ENCODE measurements at regions not wholly inside any gene's neighbourhood (a gene's known extent, or its start where the extent isn't known, plus 50 kb on each side); places are given as distances from the start of the nearest gene placed in this dataset.
"Not testable (repeated sequence)": the region's sequence is repeated elsewhere in the genome, so short reads cannot be mapped to it uniquely, and the experiment has no call there.

DNA sequence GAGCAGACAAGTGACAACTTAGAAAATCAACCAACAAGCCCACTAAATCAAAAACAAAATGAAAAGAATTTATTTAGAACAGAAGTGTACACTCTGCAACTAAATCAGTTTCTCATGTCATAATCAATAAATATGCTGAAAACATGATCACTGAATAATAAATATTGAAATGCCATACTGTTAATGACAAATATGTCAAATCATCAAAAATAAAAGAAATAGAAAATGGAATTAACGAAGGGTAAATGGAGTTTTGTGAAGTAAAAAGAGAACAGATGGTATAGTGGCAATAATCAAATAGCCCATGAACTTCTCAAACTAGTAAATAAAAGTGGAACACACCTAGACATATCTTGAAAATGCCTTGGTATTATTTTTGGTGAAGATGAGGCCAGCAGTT, 744.9 kb downstream of the TAF11L14 start:
- no peak for DNase-seq

DNA sequence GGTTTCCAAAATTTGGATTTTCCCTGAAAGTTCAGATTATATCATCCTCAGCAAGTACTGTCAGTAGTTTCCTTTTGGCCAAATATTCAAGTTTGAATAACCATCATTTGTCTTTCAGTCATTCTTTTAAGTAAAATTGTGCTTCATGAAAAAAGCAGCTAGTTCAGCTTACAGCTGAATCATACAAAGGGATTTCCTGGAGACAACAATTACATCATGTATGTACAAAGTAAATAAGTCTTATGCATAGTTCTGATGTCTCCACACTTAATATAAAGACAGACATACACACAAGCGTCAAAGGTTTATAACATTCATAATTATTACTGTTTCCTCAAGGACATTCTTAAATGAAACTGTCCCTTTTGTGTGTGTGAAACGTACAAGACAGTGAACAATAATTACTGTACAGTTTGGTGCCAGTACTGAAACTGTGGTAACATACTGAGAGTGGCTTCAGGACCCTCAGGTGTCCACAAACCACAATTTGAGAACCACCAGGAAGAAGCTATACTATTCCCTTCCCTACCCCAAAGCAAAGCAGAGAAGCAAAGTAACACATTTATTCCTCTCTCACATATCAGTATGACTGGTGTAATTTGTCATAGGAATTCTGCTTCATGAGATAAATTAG, 746.6 kb downstream of the TAF11L14 start:
- no peak for DNase-seq

DNA sequence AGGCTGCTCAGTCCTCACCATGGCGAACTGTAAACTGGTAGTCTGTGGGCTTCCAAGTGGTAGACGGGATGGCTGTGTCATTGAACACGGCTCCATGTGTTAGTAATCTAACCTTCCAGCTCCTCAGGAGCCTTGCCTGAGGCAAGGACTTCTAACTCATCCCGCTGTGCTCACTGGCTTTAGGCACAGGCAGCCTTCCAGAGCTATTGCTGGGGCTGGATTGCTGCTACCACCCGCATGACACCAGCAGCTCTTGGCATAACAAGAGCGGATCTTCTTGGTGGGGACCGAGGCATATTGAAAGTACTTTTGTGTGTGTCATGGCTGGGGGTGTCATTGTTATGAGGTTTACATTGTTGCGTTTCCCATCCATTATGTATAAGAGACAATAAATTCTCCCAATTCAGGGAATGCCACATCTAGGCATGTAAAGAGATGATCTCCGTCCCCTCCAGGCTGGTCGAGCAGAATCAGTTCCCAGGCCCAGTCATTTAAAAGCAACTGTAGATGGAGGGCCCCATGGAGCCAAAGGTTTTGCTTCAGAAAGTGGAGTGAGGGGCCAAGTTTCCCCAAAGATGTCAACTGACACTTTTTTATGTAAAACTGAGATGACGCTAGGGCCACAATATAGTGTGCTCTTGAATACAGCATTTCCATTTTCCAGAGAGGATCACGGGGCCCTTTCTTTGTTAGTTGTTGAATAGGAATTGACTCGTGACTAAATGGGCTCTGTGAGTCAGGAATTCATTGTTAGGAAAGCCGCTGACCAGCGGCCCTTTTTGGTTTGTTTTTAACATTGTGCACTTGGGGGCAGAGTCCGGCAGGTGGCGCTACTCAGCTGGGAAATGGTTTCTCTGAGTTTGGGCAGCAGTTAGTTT, 759.5 kb downstream of the TAF11L14 start:
- DNase-seq = peak; percentile 23

DNA sequence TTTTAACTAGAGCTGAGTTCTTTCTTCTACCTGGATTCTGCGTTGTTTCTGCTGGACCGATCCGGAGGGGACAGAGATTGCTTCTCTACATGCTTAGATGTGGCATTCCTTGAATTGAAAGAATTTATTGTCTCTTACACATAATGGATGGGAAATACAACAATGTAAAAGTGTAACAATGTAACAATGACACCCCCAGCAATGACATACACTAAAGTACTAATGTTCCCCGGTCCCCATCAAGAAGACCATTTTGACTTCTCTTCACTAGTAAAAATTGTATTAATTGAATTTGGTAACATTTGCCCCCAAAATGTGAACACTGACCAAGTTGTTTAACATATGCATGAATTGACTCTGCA, 760.2 kb downstream of the TAF11L14 start:
- no peak for DNase-seq

- no peak for DNase-seq
These were observed 761.2 kb downstream of the TAF11L14 start for GRCh38 chr5:18395126-18396110.

DNA sequence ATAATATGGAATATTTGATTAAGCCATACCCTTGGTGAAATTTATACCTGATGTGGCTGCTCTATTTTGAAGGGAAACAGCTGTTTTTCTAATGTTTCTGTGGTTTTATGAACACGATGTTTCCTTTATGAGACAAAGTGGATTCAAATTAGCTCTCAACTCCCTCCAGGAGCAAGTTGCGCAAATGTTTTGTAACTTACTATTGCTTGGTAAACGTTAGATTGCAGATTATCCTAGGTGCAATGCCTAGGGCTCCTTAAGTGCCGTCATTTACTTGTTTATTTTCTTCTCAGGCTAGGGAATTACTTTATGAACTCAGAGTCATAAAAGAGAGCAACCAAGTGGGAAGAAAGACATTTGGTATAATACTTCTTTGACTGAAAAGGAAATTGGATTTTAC, 763.1 kb downstream of the TAF11L14 start:
- no peak for DNase-seq

GRCh38 chr5:18397891-18398290, 763.6 kb downstream of the TAF11L14 start:
- no peak for DNase-seq

DNA sequence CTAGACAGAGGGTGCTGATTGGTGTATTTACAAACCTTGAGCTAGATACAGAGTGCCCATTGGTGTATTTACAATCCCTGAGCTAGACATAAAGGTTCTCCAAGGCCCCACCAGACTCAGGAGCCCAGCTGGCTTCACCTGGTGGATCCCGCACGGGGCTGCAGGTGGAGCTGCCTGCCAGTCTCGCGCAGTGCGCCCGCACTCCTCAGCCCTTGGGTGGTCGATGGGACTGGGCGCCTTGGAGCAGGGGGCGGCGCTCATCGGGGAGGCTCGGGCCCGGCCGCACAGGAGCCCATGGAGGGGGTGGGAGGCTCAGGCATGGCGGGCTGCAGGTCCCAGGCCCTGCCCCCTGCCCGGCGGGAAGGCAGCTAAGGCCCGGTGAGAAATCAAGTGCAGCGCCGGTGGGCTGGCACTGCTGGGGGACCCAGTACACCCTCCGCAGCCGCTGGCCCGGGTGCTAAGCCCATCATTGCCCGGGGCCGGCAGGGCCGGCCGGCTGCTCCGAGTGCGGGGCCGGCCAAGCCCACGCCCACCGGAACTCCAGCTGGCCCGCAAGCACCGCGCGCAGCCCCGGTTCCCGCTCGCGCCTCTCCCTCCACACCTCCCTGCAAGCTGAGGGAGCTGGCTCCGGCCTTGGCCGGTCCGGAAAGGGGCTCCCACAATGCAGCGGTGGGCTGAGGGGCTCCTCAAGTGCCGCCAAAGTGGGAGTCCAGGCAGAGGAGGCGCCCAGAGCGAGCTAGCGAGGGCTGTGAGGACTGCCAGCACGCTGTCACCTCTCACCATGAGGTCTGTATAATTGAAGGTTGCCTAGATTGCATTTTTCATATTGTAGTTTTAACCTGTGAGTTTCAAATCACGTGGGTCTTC, 765.4 kb downstream of the TAF11L14 start:
- not testable (repeated sequence) for DNase-seq

DNA sequence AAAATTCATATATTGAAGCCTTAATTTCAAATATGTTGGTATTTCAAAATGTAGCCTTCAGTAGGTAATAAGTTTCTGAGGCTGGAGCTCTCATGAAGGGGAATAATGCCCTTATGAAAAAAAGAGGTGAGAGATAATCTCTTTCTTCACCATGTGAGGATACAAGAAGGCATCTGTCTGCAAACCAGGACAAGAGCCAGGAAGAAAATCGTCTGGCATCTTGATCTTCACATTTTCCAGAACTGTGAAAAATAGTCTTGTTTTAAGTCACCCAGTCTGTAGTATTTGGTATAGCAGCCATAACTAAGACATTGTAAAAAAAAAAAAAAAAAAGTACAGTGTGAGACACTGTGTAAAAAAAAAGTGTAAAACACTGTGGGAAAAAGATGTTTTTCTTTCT, 768.9 kb downstream of the TAF11L14 start:
- DNase-seq = no peak

GRCh38 chr5:18403941-18404438, 769.7 kb downstream of the TAF11L14 start:
- no peak for DNase-seq

DNA sequence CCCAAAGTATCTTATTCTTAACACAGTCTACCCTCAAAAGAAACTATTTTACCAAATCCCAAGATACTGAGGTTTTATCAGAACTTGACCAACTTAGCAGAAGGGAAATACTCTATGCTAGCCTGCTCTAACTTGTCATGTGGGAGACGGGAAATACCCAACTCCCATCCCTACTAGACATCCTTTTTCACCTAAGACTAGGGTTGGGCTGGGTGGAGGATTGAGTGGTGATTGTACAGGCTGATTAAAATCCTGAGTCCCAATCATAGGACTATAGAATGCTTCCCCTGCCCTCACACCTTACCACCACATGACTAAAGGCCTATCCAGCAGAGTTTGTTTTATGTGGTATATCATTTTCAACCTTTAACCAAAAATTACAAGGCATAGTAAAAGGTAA, 786.5 kb downstream of the TAF11L14 start:
- DNase-seq = no peak

- peak; percentile 6 for DNase-seq
These were observed 799.1 kb downstream of the TAF11L14 start for GRCh38 chr5:18433336-18433735.

- no peak for DNase-seq
These were observed 803.9 kb downstream of the TAF11L14 start for GRCh38 chr5:18438126-18438525.

DNA sequence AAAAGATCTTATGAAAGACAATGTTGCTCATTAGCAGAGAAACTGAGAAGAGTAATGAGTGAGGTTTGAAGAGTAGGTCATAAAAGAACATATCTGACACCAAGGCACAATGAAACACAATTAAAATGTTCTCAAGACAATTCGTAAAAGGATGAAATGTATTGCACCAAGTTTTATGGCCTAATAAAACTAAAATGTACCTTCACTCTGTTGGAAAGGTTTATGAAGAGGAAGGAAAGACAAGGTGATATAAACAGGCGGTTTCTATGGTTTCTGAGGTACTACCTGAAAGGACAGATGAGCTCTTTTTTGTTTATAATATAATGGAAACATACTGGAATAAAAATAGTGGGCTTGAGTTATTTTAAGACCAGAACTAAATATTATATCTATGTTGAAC, 821.3 kb downstream of the TAF11L14 start:
- no peak for DNase-seq

GRCh38 chr5:18457255-18457654, 823.0 kb downstream of the TAF11L14 start:
- DNase-seq = no peak

DNA sequence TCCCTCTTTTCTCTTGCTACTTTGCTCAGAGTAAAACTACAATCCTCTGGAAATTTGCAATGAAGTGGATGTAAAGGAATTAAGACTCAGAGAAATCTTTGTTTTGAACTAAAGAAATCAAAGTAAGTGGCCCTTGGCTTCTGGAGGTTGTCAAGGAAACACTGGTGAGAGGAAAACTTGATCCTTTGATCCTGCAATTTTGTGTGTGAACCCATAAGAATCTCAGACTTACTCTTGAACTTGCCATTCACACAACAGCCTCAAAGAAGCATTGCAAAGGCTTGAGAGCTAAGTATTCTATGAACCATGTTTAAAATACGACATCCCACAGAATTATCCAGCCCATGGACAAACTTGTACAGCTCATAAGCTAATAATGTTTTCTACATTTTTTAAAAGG, 827.5 kb downstream of the TAF11L14 start:
- no peak for DNase-seq

DNA sequence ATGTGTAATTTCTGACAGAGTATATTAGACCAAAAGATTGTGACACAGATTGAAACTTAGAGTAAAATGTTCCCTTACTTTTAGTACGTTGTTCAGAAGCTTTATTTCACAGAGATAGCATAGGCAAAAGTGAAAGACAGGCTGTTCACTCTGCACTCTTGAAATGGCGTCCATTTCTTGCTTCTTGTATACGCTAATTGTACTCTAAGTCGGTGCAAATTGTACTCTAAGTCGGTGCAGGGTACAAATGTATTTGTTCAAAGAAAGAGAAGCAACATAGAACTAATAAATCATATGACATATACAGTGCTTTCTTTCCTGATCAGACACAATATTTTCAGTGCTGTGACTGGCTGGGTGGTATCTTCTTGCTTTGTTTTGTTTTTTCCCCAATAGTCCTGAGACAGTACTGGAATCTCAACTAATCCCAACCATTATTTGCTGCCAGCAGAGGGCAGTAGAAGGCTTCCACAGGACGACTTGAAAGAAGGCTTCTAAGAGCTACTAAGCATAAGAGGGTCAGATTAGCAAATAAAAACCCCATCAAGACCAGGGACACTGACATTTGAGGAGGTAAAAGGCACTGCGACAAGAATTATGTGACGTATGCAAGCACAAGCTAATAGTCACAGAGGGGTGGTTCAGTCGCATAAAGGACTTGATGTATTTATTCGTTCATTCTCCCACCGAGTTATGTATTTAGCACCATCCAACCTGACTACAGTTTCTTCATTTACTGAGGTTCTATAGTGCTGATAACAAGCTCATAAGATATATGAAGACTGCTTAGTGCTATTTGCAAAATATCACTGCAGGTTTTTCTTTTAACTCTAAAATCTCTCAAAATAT, 831.8 kb downstream of the TAF11L14 start:
- DNase-seq = peak; percentile 49

DNA sequence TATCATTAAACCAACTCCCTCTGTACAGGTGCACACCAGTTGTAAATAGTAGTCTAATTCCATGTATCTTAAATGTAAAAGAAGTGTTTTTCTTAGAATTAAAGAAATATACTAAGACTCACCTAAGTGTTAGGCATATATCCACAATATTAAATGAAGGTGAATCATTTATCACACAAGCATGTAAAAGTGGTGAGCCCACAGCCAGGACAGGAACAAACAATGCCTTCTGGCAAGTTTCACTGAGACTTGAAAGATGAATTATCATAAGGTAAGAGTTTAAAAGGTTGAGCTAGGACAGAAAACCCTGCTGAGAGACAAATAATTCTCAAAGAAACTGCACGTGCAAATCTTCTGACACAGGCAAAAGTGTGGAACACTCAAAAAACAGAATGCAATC, 832.5 kb downstream of the TAF11L14 start:
- DNase-seq = no peak

GRCh38 chr5:18471791-18472190, 837.5 kb downstream of the TAF11L14 start:
- DNase-seq = not testable (repeated sequence)

DNA sequence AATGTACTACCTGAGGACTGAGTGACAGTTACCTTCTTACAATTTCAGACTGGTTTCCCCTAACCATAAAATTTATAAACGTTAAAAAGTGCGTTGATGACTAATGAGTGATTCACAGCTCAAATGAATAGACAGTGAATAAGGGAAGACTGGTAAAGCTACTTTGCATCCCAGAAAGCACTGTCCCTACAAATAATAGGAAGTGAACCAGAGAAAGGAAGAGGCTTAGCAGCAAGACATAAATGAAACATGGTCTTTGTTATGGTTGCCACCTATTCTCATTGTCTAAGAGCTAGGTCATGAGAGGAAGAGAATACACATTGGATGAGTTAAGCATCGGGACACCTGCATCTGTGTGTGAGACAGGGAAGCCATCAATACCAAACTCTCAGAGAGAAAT, 849.2 kb downstream of the TAF11L14 start:
- DNase-seq = no peak

DNA sequence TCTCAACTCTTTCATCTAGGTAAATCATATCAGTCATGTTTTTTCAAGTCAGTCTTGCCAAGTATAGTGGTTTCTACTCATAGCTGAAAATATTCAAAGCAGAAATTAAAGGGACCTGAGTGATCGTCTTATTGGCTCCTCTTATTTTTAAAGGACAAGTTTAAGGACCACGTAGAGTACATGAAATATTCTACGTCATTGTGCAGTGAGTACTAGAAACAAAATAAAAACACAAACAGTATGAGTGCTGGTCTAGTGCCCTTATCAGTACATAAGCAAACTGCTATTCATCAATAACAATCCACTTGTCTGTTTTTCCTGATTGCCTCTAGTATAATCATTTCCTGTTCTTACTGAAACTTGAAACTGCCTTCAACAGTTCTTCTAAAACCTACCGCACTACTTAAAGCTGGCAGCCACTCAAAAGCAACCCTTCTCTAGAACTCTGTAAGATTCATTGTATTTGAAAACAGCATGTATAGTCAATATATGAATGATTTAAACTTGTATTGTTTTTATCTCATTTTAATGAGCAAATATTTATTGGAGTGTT, 853.7 kb downstream of the TAF11L14 start:
- no peak for DNase-seq

Data from NCI-H2171 (cell line).